ENCODE measurements at regions not wholly inside any gene's neighbourhood (a gene's known extent, or its start where the extent isn't known, plus 50 kb on each side); places are given as distances from the start of the nearest gene placed in this dataset.

DNA sequence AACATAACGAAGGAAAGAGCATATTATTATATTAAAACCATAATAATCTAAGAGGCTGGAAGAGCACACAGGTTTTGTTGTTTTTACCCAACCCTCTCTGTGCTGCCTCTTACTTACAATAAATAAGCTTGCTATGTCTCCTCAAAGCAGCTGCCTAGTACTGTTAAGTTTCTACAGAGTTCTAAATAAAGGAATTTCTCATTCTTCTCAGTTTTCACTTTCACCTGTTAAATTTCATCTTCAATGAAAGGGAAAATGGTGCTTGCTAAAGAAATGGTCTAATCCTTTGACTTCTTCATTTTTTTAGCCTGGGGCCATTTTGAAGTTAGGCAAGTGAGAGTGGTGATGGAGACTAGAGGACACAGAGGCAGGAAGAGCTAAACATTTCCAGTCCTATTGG lies 396.1 kb downstream of the MAN2A1 start:
- Mint-ChIP-seq H3K27me3 (no peaks in the 10 kb centered on the region), H3K4me1 (ENCODE audit: low read depth) (peaks cover 8% of the 10 kb centered on the region), H3K27ac (no peak overlapping the region), H3K9me3 (ENCODE audit: low read depth) (no peaks in the 10 kb centered on the region), H3K4me3 (ENCODE audit: low read depth) (no peak overlapping the region), H3K36me3 (ENCODE audit: insufficient read depth) (no peaks in the 10 kb centered on the region)
- TF ChIP-seq, protein P1, sequence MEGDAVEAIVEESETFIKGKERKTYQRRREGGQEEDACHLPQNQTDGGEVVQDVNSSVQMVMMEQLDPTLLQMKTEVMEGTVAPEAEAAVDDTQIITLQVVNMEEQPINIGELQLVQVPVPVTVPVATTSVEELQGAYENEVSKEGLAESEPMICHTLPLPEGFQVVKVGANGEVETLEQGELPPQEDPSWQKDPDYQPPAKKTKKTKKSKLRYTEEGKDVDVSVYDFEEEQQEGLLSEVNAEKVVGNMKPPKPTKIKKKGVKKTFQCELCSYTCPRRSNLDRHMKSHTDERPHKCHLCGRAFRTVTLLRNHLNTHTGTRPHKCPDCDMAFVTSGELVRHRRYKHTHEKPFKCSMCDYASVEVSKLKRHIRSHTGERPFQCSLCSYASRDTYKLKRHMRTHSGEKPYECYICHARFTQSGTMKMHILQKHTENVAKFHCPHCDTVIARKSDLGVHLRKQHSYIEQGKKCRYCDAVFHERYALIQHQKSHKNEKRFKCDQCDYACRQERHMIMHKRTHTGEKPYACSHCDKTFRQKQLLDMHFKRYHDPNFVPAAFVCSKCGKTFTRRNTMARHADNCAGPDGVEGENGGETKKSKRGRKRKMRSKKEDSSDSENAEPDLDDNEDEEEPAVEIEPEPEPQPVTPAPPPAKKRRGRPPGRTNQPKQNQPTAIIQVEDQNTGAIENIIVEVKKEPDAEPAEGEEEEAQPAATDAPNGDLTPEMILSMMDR (IDR thresholded peaks at IDR 0.05; ENCODE audit: unreplicated experiment), result no peak
- DNase-seq (ENCODE audit: low spot score, unreplicated experiment), result no peak

DNA sequence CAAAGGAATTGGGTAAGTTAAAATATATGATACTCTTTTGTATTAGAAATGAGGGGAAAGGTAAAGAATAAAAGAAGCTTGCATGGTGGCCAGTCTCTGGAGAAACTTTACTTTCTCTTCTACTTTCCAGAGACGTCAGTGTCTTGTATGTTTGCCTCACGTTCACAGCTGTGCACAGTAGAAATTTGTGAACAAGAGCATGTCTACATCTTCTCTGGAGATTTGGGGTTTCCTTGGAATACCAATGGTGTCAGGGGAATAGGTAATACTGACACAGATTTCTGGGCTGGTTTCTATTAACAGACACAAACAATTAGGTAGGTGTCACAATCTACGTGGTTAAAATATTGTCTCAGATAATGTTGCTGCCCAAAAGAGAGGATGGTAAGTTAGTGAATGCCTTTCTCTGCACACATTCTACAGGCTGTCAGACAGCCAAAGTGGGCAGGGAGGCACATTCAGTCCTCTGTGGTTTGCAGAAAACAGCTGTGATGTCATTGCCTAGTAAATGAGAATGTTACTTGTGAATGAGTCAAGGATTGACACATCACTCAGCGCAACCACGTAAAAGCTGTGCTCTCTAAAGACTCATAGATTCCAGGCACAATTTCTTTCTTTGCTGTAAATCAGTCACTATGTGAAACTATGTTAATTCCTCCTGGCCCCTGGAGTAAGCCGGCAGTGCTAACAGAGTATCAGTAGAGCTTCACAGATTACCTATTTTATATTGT lies 397.1 kb downstream of the MAN2A1 start:
- Mint-ChIP-seq H3K27me3 (no peaks in the 10 kb centered on the region), H3K4me1 (ENCODE audit: low read depth) (peaks cover 12% of the 10 kb centered on the region), H3K9me3 (ENCODE audit: low read depth) (no peaks in the 10 kb centered on the region), H3K27ac (peak overlapping the region; percentile 28), H3K4me3 (ENCODE audit: low read depth) (no peak overlapping the region), H3K36me3 (ENCODE audit: insufficient read depth) (no peaks in the 10 kb centered on the region)
- TF ChIP-seq, protein P1 (IDR thresholded peaks at IDR 0.05; ENCODE audit: unreplicated experiment), result no peak
- DNase-seq (ENCODE audit: low spot score, unreplicated experiment), result no peak

DNA sequence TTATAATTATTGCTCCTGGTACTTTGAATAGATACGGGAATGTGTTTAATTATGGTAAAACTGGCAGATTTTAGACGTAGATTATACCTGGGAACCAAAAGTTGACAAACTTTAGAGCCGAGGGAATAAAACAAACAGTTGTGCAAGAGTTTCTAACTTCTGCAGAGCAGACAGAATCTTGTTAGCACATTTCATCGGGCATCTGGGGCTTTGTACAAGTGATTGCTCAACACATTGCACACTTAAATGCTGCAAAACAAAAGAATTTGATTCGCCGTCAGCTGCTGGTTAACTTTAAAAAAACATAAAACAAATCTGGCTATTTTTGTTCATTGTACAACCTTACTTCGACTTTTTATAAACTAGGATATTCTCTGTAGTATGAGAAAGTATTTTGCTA lies 398.1 kb downstream of the MAN2A1 start:
- peaks cover 15% of the 10 kb centered on the region for H3K4me1 Mint-ChIP-seq (ENCODE audit: low read depth)
- no peaks in the 10 kb centered on the region for H3K36me3 Mint-ChIP-seq (ENCODE audit: insufficient read depth)
- TF ChIP-seq, protein P1 (IDR thresholded peaks at IDR 0.05; ENCODE audit: unreplicated experiment), result no peak
- H3K9me3 Mint-ChIP-seq (ENCODE audit: low read depth), result no peaks in the 10 kb centered on the region
- no peak overlapping the region for H3K27ac Mint-ChIP-seq
- no peak for DNase-seq (ENCODE audit: low spot score, unreplicated experiment)
- H3K4me3 Mint-ChIP-seq (ENCODE audit: low read depth), result no peak overlapping the region
- H3K27me3 Mint-ChIP-seq, result no peaks in the 10 kb centered on the region

DNA sequence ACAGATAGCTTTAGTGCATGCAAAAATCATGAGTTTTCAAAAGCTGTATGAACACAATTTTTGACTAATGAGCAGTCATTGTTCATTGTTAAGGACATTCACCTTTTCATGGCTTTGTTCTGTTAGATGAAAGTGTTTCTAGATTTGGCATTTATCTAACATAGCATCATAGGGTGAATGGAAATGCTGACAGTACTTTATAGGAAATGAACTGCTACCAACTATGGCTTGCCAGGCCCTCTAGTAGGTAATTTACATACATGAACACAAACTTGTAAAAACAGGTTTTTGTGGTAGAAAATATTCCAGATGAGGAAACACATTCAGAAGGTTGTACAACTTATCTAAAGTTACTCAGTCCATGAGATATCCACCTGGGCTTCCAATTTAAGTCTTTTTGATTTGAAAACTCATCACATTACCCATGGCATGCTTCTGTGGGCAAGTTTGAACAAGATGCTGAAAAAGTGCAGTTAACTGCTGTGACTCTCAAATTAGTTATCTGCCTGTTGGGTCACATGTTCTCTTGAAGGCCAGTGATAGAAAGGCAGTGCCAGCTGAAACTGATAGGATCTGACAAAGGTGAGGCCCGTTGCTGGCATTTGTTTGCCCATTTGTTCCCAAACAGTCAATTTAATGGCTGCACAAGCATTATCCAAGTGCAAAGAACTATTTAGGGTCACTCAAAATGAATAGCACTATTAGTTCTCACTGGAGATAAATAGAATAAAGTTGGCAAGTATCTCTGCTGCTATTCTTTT lies 399.1 kb downstream of the MAN2A1 start:
- no peaks in the 10 kb centered on the region for H3K36me3 Mint-ChIP-seq (ENCODE audit: insufficient read depth)
- H3K4me3 Mint-ChIP-seq (ENCODE audit: low read depth), result no peak overlapping the region
- H3K4me1 Mint-ChIP-seq (ENCODE audit: low read depth), result peaks cover 15% of the 10 kb centered on the region
- TF ChIP-seq, protein P1 (IDR thresholded peaks at IDR 0.05; ENCODE audit: unreplicated experiment), result no peak
- H3K27ac Mint-ChIP-seq, result no peak overlapping the region
- no peaks in the 10 kb centered on the region for H3K9me3 Mint-ChIP-seq (ENCODE audit: low read depth)
- H3K27me3 Mint-ChIP-seq, result no peaks in the 10 kb centered on the region
- no peak for DNase-seq (ENCODE audit: low spot score, unreplicated experiment)

DNA sequence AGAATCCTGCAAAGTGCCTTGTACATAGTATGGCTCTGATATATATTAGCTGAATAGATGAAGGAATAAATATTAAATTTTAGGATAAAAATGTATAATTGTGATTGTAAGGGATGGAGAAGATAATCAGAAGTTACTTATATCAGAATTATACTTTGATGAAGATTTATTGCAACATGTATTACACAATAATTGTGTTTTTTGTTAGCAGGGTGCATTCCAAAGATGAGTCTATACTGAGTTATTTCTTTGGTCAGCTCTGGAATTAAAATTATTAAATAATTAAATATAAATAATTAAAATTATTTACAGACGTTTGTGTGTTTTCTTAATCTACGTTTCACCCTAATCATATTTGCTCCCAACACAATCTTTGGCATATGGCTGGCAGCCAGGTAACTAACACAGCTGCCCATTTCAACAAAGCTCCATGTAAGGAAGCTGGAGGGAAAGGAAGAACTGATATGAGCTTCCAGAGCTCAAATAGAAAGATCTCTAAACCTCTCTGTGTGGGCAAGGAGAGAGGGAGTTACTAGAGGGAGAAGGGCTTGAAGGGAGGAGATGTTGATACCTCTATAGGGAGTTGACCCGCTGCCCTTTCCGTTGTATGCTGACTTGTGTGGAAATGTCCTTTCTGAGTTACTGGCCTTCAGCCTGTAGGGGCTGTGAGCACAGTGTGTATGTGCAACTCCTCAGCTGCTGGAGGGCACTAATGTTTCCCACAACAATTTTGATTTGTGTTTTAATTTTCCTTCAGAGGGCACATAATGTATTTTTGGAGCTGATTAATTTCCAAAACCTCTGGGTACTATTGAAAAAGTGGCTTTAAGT lies 403.4 kb downstream of the MAN2A1 start:
- H3K36me3 Mint-ChIP-seq (ENCODE audit: insufficient read depth), result no peaks in the 10 kb centered on the region
- no peak overlapping the region for H3K27ac Mint-ChIP-seq
- H3K4me3 Mint-ChIP-seq (ENCODE audit: low read depth), result no peak overlapping the region
- no peaks in the 10 kb centered on the region for H3K9me3 Mint-ChIP-seq (ENCODE audit: low read depth)
- no peak for DNase-seq (ENCODE audit: low spot score, unreplicated experiment)
- peaks cover 15% of the 10 kb centered on the region for H3K4me1 Mint-ChIP-seq (ENCODE audit: low read depth)
- H3K27me3 Mint-ChIP-seq, result no peaks in the 10 kb centered on the region
- TF ChIP-seq, protein P1 (IDR thresholded peaks at IDR 0.05; ENCODE audit: unreplicated experiment), result peak; percentile 9
